Lower leg skin (tissue), 3 donors: ENCODE measurements at regions not wholly inside any gene's neighbourhood (a gene's known extent, or its start where the extent isn't known, plus 50 kb on each side); places are given as distances from the start of the nearest gene placed in this dataset.
"Not testable (repeated sequence)": the region's sequence is repeated elsewhere in the genome, so short reads cannot be mapped to it uniquely, and the experiment has no call there.

ENCODE experiments used
- CTCF ChIP-seq, 3 donors: fragments of 450-650 bp; IDR thresholded peaks; one replicate each; pipeline ENCODE4 v1.5.1; 2016; ENCODE audit warnings: antibody characterized with exemption in 3 of 3, mild to moderate bottlenecking in 3 of 3, moderate library complexity in 2 of 3
- POLR2A ChIP-seq, 2 donors: fragments of 450-650 bp; IDR thresholded peaks; one replicate each; pipeline ENCODE4 v1.6.1; 2016 to 2017; ENCODE audit warnings: antibody characterized with exemption in 2 of 2, mild to moderate bottlenecking in 1 of 2, moderate library complexity in 1 of 2

DNA sequence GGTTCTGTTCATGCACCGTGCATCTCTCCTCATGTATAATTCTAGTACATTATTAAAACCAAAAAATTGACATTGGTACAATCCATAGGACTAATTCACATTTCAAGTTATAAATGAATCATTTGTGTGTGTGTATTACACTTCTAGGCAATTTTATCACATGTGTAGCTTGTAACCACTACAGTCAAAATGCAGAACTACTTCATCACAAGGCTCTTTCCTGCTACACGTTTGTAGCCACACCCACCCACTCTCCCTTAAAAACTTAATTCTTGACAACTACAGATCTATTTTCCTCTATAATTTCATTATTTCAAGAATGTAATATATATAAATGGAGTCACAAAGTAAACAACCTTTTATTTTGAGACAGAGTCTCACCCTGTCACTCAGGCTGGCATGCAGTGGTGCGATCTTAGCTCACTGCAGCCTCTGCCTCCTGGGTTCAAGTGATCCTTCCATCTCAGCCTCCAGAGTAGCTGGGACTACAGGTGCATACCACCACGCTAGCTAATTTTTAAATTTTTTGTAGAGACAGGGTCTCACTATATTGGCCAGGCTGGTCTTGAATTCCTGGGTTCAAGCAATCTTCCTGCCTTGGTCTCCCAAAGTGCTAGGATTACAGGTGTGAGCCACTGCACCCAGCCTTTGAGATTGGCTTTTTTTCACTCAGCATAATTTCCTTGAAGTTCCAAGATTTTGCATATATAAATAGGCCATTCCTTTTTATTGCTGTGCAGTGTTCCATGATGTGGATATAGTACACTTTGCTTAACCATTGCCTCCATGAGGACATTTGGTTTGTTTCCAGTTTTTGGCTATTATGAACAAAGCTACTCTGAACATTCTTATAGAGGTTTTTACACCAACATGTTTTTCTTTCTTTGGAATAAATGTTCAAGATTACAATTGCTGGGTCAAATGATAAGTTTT, 88.7 kb downstream of the METTL2B start:
- TF ChIP-seq CTCF, POLR2A (IDR thresholded peaks at IDR 0.05): not testable (repeated sequence)
